H1 (cell line): ENCODE measurements at regions not wholly inside any gene's neighbourhood (a gene's known extent, or its start where the extent isn't known, plus 50 kb on each side); places are given as distances from the start of the nearest gene placed in this dataset.

Experiments used
- TBP ChIP-seq: IDR thresholded peaks from 2 replicates; pipeline ENCODE4 v1.6.1; 2011; ENCODE audit warnings: low read depth, low read length, improper control_type of control experiment
- ZNF274 ChIP-seq: IDR thresholded peaks from 2 replicates; pipeline ENCODE4 v1.7.0; 2012; ENCODE audit warnings: low read length, borderline replicate concordance; ENCODE audit errors: extremely low read depth
- TF ChIP-seq, protein P1 (sequence below): fragments of 300-600 bp; sonication (generic); IDR thresholded peaks from 2 replicates; pipeline ENCODE4 v1.7.1; 2012; ENCODE audit warnings: low read length, moderate library complexity, mild to moderate bottlenecking, inconsistent platforms; ENCODE audit not compliant: insufficient replicate concordance

DNA sequence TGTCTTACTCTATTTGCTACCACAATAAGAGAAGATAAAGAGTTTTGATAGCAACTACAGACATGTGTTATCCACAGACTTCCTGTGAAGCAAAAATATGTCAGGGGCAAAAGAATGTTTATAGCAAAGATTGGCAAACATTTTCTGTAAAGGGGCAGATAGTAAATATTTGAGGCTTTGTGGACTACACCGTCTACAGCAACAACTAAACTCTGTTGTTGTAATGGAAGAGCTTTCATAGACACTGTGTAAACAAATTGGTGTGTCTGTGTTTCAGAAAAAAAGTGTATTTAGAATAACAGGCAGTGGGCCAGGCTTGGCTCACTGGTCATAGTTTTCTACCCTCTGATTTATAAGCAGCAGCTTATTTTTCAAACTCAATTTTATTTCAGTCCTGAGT, 521.4 kb downstream of the ANKRD7 start (continued):
- no peak for TF ChIP-seq TBP
- no peak for TF ChIP-seq ZNF274
- TF ChIP-seq, protein P1, sequence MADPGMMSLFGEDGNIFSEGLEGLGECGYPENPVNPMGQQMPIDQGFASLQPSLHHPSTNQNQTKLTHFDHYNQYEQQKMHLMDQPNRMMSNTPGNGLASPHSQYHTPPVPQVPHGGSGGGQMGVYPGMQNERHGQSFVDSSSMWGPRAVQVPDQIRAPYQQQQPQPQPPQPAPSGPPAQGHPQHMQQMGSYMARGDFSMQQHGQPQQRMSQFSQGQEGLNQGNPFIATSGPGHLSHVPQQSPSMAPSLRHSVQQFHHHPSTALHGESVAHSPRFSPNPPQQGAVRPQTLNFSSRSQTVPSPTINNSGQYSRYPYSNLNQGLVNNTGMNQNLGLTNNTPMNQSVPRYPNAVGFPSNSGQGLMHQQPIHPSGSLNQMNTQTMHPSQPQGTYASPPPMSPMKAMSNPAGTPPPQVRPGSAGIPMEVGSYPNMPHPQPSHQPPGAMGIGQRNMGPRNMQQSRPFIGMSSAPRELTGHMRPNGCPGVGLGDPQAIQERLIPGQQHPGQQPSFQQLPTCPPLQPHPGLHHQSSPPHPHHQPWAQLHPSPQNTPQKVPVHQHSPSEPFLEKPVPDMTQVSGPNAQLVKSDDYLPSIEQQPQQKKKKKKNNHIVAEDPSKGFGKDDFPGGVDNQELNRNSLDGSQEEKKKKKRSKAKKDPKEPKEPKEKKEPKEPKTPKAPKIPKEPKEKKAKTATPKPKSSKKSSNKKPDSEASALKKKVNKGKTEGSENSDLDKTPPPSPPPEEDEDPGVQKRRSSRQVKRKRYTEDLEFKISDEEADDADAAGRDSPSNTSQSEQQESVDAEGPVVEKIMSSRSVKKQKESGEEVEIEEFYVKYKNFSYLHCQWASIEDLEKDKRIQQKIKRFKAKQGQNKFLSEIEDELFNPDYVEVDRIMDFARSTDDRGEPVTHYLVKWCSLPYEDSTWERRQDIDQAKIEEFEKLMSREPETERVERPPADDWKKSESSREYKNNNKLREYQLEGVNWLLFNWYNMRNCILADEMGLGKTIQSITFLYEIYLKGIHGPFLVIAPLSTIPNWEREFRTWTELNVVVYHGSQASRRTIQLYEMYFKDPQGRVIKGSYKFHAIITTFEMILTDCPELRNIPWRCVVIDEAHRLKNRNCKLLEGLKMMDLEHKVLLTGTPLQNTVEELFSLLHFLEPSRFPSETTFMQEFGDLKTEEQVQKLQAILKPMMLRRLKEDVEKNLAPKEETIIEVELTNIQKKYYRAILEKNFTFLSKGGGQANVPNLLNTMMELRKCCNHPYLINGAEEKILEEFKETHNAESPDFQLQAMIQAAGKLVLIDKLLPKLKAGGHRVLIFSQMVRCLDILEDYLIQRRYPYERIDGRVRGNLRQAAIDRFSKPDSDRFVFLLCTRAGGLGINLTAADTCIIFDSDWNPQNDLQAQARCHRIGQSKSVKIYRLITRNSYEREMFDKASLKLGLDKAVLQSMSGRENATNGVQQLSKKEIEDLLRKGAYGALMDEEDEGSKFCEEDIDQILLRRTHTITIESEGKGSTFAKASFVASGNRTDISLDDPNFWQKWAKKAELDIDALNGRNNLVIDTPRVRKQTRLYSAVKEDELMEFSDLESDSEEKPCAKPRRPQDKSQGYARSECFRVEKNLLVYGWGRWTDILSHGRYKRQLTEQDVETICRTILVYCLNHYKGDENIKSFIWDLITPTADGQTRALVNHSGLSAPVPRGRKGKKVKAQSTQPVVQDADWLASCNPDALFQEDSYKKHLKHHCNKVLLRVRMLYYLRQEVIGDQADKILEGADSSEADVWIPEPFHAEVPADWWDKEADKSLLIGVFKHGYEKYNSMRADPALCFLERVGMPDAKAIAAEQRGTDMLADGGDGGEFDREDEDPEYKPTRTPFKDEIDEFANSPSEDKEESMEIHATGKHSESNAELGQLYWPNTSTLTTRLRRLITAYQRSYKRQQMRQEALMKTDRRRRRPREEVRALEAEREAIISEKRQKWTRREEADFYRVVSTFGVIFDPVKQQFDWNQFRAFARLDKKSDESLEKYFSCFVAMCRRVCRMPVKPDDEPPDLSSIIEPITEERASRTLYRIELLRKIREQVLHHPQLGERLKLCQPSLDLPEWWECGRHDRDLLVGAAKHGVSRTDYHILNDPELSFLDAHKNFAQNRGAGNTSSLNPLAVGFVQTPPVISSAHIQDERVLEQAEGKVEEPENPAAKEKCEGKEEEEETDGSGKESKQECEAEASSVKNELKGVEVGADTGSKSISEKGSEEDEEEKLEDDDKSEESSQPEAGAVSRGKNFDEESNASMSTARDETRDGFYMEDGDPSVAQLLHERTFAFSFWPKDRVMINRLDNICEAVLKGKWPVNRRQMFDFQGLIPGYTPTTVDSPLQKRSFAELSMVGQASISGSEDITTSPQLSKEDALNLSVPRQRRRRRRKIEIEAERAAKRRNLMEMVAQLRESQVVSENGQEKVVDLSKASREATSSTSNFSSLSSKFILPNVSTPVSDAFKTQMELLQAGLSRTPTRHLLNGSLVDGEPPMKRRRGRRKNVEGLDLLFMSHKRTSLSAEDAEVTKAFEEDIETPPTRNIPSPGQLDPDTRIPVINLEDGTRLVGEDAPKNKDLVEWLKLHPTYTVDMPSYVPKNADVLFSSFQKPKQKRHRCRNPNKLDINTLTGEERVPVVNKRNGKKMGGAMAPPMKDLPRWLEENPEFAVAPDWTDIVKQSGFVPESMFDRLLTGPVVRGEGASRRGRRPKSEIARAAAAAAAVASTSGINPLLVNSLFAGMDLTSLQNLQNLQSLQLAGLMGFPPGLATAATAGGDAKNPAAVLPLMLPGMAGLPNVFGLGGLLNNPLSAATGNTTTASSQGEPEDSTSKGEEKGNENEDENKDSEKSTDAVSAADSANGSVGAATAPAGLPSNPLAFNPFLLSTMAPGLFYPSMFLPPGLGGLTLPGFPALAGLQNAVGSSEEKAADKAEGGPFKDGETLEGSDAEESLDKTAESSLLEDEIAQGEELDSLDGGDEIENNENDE, result no peak
